Stimulated activated CD4-positive, alpha-beta T cell treated with anti-CD3 and anti-CD28 coated beads, Interleukin-2, amount 100 ng/mL, for 24 hours (primary cell): ENCODE measurements at regions not wholly inside any gene's neighbourhood (a gene's known extent, or its start where the extent isn't known, plus 50 kb on each side); places are given as distances from the start of the nearest gene placed in this dataset.
"Not testable (repeated sequence)": the region's sequence is repeated elsewhere in the genome, so short reads cannot be mapped to it uniquely, and the experiment has no call there.

Experiments
- DNase-seq, 2 donors: peaks; one replicate each; pipeline ENCODE4 v3.0.0-alpha.2; 2020

DNA sequence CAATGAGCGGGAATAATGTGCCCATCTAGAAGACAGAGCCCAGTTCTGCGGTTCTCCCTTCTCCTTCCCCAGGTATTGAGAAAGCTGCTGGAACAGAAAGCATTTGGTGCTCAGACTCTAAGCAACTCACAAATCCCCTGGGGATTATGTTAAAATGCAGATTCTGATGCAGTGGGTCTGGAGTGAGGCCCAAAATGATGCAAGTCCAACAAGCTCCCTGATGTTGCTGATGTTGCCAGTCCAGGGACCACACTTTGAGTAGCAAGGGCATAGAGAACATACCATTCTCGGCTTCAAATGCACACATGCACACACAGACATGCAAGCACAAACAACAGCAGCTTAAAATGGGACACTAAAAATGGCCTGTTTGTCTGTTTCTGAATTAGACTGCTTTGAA is 274.8 kb upstream of the NCKAP5 start:
- no peak for DNase-seq

DNA sequence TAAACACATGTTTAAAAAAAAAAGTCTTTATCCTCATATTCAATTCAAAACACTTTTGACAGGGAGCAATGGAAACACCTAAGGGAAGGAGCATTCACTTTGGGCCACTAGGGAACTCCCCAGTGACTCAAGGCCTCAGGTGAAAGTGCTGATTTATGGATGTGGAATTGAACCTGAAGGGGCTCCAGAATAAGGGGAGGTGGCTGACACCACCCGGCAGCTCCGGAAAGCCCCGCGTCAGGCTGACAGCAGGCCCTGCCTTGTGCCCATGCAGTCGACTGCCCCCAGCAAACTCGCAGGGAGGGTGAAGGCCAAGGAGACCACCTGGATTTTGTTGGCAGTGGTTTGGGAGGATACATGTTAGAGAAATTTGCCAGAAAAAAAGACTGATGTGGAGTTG is 275.3 kb upstream of the NCKAP5 start:
- no peak for DNase-seq

DNA sequence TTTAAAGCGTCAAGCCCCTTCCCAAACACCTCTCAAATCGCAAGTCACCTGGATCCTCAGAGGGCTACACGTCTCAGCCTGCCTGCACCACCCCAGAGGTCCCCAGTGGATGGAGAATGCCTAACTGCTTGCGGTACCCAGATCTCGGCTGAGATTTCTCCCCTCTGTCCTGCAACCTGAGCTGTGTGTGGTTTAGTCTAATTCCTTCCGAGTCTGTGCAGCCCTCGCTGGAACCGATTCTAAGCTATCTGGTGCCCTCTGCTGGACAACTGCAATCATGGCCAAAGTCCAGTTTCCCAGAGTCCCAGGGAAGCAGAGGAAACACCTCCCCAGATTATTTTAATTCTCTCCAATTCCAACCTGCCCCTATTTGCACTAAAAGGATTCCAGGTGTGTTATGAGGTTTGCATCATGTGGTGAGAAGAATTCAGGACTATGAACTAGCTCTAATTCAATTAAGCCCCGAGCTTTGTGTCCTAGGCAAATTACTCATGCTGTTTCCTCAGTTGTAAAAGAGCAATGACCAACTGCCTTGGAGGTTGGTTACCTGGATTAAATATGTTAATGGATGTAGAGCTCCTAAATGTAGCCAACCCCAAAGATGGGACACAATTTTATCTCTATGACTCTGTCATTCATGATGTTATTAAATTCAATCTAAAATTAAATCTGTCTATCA is 276.1 kb upstream of the NCKAP5 start:
- peak; percentile 60 to 62 for DNase-seq

DNA sequence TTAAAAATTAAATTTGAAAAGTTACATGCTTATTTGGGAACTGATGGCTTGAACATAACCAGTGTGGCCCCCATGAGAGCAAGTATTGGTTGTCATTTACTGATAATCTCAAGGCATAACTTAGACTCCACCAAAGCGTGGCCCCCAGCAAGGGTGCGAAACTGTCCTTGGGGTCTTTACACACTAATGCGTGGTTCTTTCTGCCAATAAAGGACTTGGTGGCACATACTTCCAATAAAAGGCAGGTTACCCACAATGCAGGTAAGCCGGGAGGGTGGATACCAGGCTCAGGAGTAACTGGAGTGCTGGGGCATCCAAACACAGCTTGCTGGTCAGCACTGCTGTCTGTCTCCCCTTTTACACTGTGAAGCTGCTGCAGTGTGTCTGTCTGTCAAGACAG is 278.2 kb upstream of the NCKAP5 start:
- no peak for DNase-seq

DNA sequence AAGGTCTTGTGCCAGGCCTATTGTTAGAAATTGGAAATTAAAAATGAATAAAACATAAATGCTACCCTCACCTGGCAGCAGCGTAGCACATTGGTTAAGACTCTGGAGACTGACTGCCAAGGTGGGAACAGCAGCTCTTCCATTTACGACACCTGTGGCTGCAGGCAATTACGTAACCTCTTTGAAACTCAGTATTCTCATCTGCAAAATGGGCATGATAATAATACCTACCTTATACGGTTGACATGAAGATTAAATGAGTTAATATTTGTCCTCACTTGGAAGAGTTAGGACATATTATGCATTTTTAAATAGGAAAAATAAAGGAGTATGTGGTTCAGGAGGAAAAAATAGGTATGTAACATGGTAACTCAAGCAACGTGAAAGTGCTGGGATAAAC is 279.3 kb upstream of the NCKAP5 start:
- no peak for DNase-seq

DNA sequence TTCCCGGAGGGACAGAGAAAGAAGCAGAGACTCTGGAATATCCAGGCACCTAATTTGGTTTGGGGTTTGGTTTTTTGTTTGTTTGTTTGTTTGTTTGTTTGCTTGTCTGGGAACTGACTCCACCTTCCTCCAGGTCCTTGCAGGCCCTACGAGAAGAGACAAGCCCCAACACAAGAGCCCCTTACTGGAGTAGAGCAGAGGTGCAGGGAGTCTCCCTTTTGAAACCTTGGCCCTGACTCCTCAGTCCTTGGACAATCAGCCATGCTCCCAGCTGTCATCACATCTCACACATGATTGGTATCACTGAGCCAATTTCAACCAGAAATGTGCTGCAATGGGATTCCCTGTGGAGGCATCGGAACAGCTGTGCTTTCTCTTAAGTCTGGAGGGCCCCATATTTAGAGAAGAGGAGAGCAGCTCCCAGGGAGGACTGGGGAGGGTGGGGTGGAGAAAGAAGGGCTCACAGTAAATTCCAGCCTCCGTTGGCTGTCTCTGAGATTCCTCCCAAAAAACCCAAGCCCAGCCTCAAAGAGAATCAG is 279.9 kb upstream of the NCKAP5 start:
- DNase-seq: no peak

DNA sequence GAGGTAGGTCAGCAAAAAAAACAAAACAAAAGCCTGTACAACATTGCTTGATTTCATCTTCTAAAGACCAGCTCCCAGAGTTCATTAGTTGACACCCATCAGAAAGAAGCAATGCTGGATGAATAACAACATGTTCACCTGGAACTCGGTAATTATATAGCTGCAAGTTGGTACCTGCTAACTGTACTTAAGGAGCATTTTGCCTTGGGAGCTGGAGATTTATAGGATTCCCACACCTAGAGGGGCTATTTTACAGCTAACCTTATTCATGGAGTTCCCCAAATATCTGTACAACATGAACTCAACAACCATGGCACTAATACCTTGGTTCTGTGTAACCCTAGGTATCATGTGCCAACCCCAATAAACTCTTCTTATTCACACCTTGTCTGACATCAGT is 281.1 kb upstream of the NCKAP5 start:
- DNase-seq: no peak

DNA sequence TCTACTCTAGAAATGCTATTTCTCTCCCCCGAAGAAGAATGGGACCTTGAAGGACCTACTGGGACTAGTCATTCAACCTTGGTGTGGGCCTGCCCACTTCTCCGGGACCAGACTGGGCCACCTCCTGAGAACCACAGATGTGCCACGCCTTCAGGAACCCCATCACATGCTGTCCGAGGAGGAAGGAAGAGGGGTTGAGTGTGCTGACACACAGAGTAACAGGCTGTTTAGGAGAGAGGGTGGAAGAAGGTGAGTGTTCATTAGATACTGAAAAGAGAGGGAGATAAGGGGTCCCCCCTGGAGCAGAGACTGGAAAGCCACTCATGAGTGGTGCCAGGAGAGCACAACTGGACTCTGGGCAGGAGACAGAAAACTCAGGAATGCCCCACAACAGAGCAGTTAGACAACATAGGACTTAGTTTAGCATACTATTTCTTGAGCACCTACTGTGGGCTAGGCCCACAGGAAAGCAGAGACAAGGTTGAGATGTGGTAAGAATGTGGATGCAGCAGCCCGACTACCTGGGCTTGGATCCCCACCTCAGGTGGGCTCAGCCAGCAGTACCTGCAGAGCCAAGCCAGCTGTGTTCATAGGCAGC is 286.4 kb upstream of the NCKAP5 start:
- no peak for DNase-seq

DNA sequence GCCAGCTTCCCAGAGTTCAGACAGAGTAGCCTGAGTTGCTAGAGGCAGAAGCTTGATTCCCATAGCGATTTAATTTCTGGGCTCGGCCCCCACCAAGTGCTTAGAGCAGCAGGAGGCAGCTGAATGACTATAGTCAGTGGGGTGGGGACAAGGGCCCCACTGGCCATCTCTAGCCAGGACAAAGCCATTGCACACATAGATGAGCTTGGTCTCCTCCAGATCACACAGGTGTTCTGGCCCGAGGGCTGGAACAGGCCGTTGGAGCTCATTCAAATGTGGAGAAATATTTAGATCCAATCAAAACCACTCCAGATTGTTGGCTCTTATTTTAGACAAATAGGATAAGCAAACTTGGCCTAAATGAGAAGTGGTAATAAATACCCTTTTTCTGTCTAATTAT is 287.3 kb upstream of the NCKAP5 start:
- DNase-seq: no peak

DNA sequence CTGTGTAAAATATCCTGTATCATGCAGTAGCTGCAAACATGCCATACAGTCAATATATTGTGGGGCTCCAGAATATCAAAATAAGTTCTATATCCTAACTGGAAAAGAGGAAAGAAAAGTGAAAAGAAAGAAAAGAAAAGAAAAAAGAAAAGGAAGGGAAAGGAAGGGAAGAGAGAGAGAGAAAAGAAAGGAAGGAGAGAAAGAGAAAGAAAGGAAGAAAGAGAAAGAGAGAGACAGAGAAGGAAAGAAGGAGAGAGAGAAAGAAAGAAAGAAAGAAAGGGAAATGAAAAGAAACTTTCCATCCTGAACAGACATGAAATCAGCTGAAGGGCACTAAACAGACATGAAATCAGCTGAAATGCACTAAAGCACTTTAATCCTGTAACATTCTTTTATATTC is 288.4 kb upstream of the NCKAP5 start:
- DNase-seq: no peak

DNA sequence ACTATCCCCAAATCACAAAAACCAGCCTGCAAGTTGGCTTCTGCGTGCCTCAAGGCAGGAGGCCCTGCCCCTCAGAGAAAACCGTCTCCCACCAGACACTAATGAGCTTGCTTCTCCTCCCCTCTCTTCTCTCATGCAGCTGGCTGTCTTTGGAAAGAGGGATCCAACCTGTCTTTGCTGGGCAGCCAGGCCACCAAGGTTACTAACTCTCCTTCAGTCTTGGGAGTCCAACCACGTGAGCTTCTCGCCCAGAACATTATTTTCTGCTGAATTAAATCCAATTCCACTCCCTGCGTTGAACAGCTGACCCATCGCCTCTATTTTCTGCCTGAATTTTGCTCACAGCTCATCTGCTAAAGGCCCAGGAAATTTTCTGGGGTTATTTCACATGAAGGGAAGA is 291.3 kb upstream of the NCKAP5 start:
- no peak for DNase-seq

DNA sequence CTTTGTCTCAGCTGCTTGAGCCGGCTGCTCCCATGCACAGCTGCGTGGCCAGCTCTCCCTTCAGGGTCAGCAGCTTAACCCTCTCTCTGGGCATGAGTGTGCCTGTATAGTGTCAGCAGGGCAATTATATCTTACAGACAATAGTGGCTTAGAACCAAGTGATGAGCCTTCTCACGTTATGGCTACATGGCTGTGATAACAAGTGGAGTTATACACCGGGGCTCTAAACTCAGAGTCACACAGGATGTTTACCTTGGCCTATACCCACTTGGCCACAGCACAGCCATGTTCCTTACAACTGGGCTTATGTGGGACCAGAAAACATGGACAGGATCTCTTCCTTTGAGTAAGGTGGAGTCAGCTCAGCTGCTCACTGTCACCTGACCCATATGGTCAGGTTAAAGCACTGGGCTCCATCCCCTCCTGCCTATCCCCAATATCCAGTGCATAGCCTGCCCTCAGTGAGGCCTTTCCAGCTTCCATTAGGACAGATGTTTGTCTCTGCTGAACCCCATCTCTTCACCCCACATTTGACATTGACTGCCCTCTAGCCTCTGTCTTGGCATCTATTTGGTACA is 294.2 kb upstream of the NCKAP5 start:
- DNase-seq: no peak

DNA sequence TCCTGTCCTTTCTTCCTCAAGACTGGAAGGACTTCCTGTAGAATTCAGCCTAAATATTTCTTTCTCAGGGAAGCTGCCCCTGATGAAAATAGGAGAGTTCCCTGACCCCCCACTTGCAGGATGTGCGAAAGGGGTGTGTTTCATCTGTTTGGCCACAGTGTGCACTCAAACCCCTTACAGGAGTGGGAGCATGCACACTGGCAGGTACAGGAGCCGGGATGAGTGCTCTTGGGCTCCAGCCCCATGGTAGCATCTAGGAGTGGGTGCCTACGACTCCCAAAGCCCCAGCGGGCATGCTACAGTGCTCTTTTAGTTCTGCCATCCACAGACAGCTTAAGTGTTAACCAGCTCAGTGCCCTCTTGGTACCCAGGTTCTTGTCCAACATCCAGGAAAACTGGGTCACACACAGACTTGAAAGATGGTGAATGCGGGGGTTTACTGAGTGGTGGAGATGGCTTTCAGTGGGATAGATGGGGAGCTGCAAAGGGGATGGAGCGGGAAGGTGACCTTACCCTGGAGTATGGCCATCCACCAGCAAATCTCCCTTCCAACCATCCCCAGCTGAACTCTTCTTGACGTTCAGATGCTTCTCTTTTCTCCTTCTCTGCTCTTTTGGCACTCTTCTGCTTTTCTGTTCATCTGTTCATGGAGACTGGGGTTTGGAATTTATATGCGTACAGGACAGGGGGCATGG is 295.0 kb upstream of the NCKAP5 start:
- no peak for DNase-seq

DNA sequence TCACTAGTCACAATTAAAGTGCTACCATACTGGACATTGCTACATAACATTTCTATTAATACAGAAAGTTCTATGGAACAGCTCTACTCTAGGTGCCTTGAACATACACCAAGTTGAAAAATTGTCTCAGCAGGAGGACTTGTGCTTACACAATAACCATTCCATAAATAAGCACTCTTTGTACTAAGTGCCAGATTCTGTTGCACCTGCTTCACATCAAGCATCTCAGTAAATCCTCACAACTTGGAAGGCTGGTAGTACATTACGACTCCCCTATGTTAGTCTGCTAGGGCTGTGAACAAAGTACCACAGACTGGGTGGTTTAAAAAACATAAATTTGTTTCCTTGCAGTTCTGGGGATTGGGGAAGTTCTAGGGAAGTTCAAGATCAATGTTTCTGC is 296.9 kb upstream of the NCKAP5 start:
- no peak for DNase-seq

DNA sequence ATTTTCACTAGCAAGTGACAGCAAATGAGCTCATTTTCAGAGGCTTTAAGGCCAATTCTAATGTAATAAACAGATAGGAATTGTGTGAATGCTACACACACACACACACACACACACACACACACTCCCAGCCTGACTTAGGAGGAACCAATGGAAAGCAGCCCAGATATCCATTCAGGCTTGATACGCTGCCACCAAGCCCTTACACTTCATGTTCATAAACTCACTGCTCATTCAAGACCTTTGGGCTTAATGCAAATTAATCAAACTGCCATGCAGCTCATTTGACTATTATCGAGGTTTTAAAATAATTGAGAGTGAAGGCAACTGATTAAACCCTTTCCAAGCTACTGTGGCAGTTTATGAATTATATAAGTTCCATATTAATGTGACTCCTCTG is 298.9 kb upstream of the NCKAP5 start:
- DNase-seq: no peak

DNA sequence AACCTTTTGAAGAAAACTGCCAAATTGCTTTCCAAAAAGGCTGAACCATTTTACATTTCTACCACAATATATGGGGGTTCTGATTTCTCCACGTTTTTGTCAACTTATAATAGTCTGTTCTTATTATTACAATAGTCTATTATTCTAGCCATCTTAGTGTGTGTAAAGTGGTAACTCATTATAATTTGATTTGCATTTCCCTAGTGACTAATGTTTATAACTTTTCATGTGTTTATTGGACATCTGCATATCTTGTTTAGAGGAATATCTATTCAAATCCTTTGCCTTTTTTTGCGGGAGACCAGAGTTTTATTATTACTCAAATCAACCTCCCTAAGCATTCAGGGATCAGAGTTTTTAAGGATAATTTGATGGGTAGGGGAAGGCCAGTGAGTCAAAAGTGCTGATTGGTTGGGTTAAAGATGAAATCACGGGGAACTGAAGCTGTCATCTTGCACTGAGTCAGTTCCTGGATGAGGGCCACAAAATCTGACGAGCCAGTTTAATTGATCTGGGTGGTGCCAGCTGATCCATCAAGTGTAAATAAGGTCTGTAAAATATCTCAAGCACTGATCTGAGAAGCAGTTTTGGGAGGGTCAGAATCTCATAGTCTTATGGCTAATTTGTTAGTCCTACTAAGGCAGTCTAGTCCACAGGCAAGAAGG is 303.4 kb upstream of the NCKAP5 start:
- DNase-seq: no peak

DNA sequence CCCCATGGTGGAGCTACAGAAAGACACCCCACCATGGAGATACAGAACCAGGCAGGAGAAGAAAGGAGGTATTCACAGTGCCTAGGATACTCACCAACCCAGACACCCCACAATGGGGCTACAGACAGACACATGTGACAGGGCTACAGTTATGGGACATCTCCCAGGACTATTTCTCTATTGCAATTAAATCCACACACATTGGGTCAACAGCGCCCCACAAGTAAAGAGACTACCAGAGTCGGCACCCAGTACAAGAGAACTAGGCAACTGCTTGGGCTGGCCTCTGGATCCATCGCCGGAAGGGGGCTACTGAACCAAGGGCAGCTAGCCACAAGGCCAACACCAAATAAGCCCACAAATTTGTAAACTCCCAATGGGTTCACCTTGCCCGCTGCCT is 310.1 kb upstream of the NCKAP5 start:
- DNase-seq: no peak

DNA sequence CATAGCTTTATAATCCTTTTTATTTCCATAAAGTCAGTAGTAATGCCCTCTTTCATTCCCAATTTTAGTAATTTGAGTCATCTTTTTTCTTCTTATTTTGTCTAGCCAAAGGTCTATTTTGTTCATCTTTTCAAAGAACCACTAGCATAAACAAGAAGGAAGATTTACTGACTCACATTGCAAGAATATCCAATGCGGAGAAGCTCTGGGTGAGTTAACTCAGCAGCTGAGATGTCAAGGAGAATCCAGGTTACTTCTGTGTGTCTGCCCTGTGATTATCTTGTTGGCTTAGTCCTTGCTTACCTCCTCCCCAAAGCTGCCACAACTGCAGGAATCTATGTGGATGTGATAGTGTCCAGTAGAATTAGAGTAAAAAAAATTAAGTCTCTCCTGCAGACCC is 311.4 kb upstream of the NCKAP5 start:
- no peak for DNase-seq

DNA sequence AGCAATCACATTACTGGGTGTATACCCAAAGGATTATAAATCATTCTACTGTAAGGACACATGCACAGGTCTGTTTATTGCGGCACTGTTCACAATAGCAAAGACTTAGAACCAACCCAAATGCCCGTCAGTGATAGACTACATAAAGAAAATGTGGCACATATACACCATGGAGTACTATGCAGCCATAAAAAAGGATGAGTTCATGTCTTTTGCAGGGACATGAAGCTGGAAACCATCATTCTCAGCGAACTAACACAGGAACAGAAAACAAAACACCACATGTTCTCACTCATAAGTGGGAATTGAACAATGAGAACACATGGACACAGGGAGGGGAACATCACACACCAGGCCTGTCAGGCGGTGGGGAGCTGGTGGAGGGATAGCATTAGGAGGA is 313.9 kb upstream of the NCKAP5 start:
- not testable (repeated sequence) for DNase-seq

DNA sequence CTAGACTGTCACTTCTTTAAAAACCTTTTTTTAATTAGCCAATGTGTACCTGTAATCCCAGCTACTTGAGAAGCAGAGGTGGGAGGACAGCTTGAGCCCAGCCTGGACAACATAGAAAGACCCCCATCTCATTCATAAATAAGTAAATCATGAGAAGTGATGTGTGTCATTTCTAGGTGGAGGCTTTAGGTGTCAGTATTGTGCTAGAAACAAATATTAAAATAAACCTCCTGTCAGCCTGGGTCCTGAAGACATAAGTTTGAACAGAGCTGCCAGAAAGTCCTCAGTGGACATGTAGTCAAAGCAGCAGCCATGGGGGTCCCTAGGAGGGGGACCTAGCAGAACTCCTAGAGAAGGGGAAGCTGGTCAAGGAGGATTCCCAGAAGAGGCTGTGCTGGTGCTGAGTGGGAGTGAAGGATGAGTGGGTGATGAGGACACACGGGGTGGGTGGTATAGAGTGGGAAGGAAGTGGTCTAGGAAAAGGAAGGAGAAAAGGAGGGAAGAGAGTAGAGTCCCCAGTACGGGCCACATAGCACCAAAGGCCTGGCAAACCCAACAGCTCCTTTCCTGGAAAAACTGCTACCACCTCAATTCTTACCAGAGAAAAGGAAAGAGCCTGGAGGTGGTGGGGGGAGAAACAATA is 316.6 kb upstream of the NCKAP5 start:
- no peak for DNase-seq

DNA sequence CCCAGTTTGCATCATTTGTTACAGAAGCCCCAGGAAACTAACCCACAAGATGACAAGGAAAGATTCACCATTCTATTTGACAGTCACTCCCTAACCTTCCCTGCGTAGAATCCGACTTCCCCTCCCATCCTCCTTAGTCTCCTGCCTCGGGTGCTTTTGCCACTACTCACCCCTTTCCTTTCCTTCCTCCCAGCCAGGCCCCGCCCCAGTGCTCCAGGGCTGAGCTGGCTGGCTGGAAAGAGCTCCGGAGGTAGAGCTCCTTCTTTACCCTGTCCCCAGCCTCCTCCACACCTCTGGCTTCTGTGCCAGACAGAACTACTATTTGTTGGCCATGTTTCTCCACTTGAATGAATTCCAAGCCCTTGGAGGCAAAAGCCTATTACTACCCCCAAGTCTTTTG is 317.6 kb upstream of the NCKAP5 start:
- DNase-seq: no peak

DNA sequence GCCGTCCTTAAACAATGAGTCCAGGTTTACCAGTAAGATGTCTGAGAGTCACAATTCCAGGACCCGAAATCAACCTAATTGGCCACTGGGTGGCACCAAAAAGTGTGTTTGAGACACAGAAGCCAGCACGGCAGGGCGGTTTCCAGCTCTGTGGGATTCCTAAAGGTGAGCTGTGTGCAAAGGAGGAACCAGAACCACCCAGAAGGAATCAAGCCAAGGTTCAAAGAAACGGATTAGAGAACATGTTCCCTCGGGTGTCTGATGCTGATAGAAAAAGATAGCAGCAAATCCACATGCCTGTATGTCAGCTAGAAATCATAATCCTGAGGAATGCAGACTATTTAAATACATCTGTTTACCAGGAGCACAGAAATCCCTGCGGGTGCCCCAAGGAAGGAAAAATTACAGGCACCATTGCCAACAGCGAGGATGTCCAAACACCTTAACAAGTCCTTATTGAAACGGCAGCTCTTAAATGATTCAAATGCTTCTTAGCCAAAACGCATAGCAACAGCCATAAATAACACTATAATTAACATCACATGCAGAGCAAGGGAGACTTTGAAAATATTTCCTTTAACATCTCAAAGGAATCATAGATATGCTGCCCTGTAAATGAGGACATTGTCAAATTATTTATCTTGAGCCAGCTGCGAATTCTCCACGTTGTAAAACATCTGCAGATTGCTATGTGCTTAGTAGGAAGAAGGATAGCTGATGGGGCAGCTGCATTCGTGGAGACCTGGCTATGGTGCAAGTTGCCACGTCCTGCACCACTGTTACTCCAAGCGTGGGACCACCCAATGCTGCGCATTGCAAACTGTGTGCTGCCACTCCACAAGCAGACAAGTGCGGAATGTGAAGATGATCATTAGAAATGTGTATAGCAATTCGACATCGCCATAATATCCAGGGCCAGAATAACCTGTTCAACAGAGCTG is 318.7 kb upstream of the NCKAP5 start:
- peak; percentile 45 to 55 for DNase-seq
